Activated CD4-positive, alpha-beta T cell treated with anti-CD3 and anti-CD28 coated beads for 1 hour (primary cell): ENCODE measurements at regions not wholly inside any gene's neighbourhood (a gene's known extent, or its start where the extent isn't known, plus 50 kb on each side); places are given as distances from the start of the nearest gene placed in this dataset.
"Not testable (repeated sequence)": the region's sequence is repeated elsewhere in the genome, so short reads cannot be mapped to it uniquely, and the experiment has no call there.

Source experiments
- DNase-seq: peaks from one replicate; pipeline ENCODE4 v3.0.0-alpha.2; 2020

GRCh38 chr11:87967459-87967858 lies 207.8 kb downstream of the RAB38 start:
- no peak for DNase-seq

GRCh38 chr11:87966694-87967093 lies 208.5 kb downstream of the RAB38 start:
- DNase-seq = no peak

GRCh38 chr11:87966216-87966615 lies 209.0 kb downstream of the RAB38 start:
- no peak for DNase-seq

- DNase-seq = no peak
Observed at GRCh38 chr11:87961606-87962005, 213.6 kb downstream of the RAB38 start.

GRCh38 chr11:87957961-87958360 lies 217.3 kb downstream of the RAB38 start:
- DNase-seq = no peak

GRCh38 chr11:87954476-87954875 lies 220.8 kb downstream of the RAB38 start:
- no peak for DNase-seq

GRCh38 chr11:87942786-87943185 lies 232.5 kb downstream of the RAB38 start:
- no peak for DNase-seq

GRCh38 chr11:87934182-87934581 lies 241.1 kb downstream of the RAB38 start:
- DNase-seq = no peak

GRCh38 chr11:87926250-87926970 lies 248.8 kb downstream of the RAB38 start:
- no peak for DNase-seq

- DNase-seq = no peak
Observed at GRCh38 chr11:87924125-87924524, 251.1 kb downstream of the RAB38 start.

- DNase-seq = no peak
Observed at GRCh38 chr11:87917111-87917510, 258.1 kb downstream of the RAB38 start.

- DNase-seq = no peak
Observed at GRCh38 chr11:87909178-87909577, 266.1 kb downstream of the RAB38 start.

- no peak for DNase-seq
Observed at GRCh38 chr11:87908086-87908485, 267.2 kb downstream of the RAB38 start.

- no peak for DNase-seq
Observed at GRCh38 chr11:87903345-87903744, 271.9 kb downstream of the RAB38 start.

- DNase-seq = no peak
Observed at GRCh38 chr11:87901341-87901740, 273.9 kb downstream of the RAB38 start.

GRCh38 chr11:87897921-87898320 lies 277.3 kb downstream of the RAB38 start:
- DNase-seq = no peak

GRCh38 chr11:87897071-87897470 lies 278.2 kb downstream of the RAB38 start:
- DNase-seq = no peak

GRCh38 chr11:87894961-87895360 lies 280.3 kb downstream of the RAB38 start:
- no peak for DNase-seq

GRCh38 chr11:87892291-87892690 lies 283.0 kb downstream of the RAB38 start:
- DNase-seq = no peak

GRCh38 chr11:87889126-87889525 lies 286.1 kb downstream of the RAB38 start:
- no peak for DNase-seq

- DNase-seq = not testable (repeated sequence)
Observed at GRCh38 chr11:87885084-87885483, 290.2 kb downstream of the RAB38 start.

GRCh38 chr11:87879118-87879517 lies 296.1 kb downstream of the RAB38 start:
- DNase-seq = no peak

- no peak for DNase-seq
Observed at GRCh38 chr11:87878373-87878825, 296.8 kb downstream of the RAB38 start.

- DNase-seq = no peak
Observed at GRCh38 chr11:87871056-87871455, 304.2 kb downstream of the RAB38 start.

GRCh38 chr11:87870086-87870485 lies 305.2 kb downstream of the RAB38 start:
- no peak for DNase-seq
